ENCODE measurements at regions not wholly inside any gene's neighbourhood (a gene's known extent, or its start where the extent isn't known, plus 50 kb on each side); places are given as distances from the start of the nearest gene placed in this dataset.

DNA sequence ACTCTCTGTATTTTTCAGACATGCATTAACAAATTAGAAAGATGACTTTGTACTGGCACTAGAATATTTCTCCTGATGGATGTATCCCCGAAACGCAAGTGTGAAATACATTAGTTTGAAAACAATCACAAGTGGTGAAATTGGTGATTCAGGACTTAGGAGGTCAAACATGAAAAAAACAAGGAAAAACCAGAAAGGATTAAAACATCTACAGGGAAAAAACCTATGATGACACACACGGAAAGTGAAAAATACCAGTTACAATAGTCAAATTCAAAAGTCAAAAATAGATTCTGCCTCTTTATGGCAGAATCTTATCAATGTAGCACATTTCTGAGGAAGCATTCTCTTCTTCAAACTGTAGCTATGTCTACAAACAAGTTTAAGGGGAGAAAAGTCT is 129.0 kb upstream of the SGK1 start:
- H3K27ac ChIP-seq: no peak overlapping the region
- DNase-seq: no peak
- no peak overlapping the region for H3K9ac ChIP-seq (ENCODE audit: low read depth in 2 of 2, low read length in 2 of 2)
- intact Hi-C loops (cut with DNase I): no loop called here
- no peak overlapping the region for H3K4me3 ChIP-seq
- no peaks in the 10 kb centered on the region for H3K9me3 ChIP-seq
- no peaks in the 10 kb centered on the region for H3K36me3 ChIP-seq
- H3K27me3 ChIP-seq: no peaks in the 10 kb centered on the region
- TF ChIP-seq, protein P1, sequence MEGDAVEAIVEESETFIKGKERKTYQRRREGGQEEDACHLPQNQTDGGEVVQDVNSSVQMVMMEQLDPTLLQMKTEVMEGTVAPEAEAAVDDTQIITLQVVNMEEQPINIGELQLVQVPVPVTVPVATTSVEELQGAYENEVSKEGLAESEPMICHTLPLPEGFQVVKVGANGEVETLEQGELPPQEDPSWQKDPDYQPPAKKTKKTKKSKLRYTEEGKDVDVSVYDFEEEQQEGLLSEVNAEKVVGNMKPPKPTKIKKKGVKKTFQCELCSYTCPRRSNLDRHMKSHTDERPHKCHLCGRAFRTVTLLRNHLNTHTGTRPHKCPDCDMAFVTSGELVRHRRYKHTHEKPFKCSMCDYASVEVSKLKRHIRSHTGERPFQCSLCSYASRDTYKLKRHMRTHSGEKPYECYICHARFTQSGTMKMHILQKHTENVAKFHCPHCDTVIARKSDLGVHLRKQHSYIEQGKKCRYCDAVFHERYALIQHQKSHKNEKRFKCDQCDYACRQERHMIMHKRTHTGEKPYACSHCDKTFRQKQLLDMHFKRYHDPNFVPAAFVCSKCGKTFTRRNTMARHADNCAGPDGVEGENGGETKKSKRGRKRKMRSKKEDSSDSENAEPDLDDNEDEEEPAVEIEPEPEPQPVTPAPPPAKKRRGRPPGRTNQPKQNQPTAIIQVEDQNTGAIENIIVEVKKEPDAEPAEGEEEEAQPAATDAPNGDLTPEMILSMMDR (IDR thresholded peaks at IDR 0.05): no peak
- no peaks in the 10 kb centered on the region for H3K4me1 ChIP-seq

DNA sequence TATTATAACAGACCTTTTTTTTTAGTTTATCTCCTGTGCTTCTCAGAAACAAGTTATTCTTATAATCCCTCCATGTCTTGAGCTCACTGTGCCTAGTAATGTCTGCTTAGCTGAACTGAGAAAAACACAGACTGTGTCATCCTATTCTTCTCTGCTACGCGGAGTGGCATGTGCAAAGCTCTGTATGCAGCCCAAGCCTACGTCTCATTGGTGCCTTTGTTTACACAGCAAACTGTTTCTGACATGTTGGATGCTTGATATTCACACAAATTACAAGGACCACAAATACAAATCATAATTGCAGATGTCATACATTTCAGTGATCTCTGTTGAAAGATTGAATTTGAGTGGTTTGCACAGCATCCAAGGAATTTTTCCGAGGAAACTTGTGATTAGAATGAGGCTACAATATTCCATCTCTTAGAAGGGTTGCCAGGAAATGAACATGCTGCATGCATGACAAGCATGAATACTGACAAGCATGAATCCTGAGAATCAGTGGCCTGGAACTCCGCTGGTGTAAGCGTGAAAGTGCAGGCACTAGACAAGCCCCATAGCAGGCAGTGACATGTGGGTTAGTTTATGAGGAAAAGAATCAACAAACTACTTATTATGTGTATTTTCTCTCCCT is 128.4 kb upstream of the SGK1 start:
- H3K9me3 ChIP-seq: no peaks in the 10 kb centered on the region
- no peak overlapping the region for H3K27ac ChIP-seq
- no peak for DNase-seq
- H3K36me3 ChIP-seq: no peaks in the 10 kb centered on the region
- TF ChIP-seq, protein P1 (IDR thresholded peaks at IDR 0.05): no peak
- no peaks in the 10 kb centered on the region for H3K27me3 ChIP-seq
- no peaks in the 10 kb centered on the region for H3K4me1 ChIP-seq
- H3K4me3 ChIP-seq: no peak overlapping the region
- intact Hi-C loops (cut with DNase I): no loop called here
- H3K9ac ChIP-seq (ENCODE audit: low read depth in 2 of 2, low read length in 2 of 2): no peak overlapping the region

DNA sequence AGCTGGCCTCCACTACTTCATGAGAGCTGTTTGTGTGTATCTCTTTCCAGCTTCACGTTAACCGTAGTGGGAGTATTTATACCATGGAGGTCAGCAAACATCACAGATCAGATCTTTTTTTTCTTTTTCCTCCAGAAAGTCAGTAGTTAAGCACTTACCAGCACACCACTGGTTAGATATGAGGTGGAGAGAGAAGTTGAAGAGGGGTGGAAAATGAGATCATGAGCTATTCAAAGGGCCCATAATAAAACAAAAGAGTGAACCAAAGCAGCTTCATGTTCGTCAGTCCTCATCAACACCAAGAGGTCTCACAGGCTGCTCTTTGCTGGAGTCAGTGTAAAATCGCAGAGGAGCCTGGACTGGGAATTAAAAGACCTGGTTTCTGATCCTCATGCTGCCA is 125.1 kb upstream of the SGK1 start:
- DNase-seq: no peak
- TF ChIP-seq, protein P1 (IDR thresholded peaks at IDR 0.05): no peak
- no peak overlapping the region for H3K9ac ChIP-seq (ENCODE audit: low read depth in 2 of 2, low read length in 2 of 2)
- H3K4me3 ChIP-seq: no peak overlapping the region
- no peaks in the 10 kb centered on the region for H3K36me3 ChIP-seq
- H3K9me3 ChIP-seq: no peaks in the 10 kb centered on the region
- no peaks in the 10 kb centered on the region for H3K27me3 ChIP-seq
- no peaks in the 10 kb centered on the region for H3K4me1 ChIP-seq
- H3K27ac ChIP-seq: no peak overlapping the region
- intact Hi-C loops (cut with DNase I): no loop called here

DNA sequence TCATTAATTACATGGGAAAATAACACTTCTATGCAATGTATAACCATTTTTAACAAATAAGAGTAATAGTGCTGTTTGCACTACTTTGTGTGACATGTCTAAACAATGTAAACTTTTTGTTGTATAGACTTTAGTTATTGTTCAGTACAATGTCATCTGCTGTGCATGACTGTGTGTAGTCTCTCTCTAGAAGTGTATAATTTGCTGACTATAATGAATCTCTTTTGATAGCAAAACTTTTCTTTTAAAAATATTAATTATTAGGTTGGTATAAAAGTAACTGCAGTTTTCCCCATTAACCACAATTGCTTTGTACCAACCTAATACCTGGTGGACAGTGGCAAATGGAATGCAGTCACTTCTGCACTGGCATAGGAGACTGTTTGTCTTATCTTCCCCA is 124.2 kb upstream of the SGK1 start:
- no peak for DNase-seq
- Histone ChIP-seq H3K27ac (no peak overlapping the region), H3K9ac (ENCODE audit: low read depth in 2 of 2, low read length in 2 of 2) (no peak overlapping the region), H3K36me3 (no peaks in the 10 kb centered on the region), H3K9me3 (no peaks in the 10 kb centered on the region), H3K4me3 (no peak overlapping the region), H3K4me1 (no peaks in the 10 kb centered on the region), H3K27me3 (no peaks in the 10 kb centered on the region)
- intact Hi-C loops (cut with DNase I): no loop called here
- TF ChIP-seq, protein P1 (IDR thresholded peaks at IDR 0.05): no peak

DNA sequence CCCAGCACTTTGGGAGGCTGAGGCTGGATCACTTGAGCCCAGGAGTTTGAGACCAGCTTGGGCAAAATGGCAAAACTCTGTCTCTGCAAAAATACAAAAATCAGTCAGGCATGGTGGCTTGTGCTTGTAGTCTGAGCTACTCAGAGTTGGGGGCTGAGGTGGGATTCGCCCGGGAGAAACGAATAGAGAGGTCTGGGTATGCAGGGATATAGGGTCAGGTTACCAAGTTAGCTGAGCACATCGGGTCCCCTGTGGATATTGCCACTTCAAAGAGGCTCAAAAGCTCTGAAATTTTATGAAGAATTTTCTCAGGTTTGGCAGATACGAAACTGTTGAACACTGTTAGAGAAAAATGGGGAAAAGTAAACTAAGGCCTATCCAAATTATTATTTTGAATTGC is 120.9 kb upstream of the SGK1 start:
- Histone ChIP-seq H3K36me3 (no peaks in the 10 kb centered on the region), H3K4me1 (no peaks in the 10 kb centered on the region), H3K27ac (no peak overlapping the region), H3K27me3 (no peaks in the 10 kb centered on the region), H3K4me3 (no peak overlapping the region), H3K9me3 (no peaks in the 10 kb centered on the region), H3K9ac (ENCODE audit: low read depth in 2 of 2, low read length in 2 of 2) (no peak overlapping the region)
- TF ChIP-seq, protein P1 (IDR thresholded peaks at IDR 0.05): no peak
- DNase-seq: no peak
- intact Hi-C loops (cut with DNase I): no loop called here

Data from colonic mucosa (tissue), 4 donors.